Keratinocyte (primary cell): ENCODE measurements at regions not wholly inside any gene's neighbourhood (a gene's known extent, or its start where the extent isn't known, plus 50 kb on each side); places are given as distances from the start of the nearest gene placed in this dataset.
A peak's percentile ranks its signal among the peaks of the same experiment; 100 is the strongest.

Experiments
- DNase-seq: peaks from one replicate; pipeline ENCODE4 v3.0.0-alpha.2; 2011; ENCODE audit warnings: low read depth, missing footprints, low spot score
- FAIRE-seq: peaks from 2 replicates; lab custom pipeline; 2011; peaks lifted over from hg19 to GRCh38; lab: Jason Lieb, UNC
- H2AFZ ChIP-seq: 2 replicates; pipeline ENCODE4 v1.6.0; 2012; ENCODE audit warnings: low read length, control low read depth, inconsistent platforms; ENCODE audit not compliant: control insufficient read depth
- H3K27ac ChIP-seq: 2 replicates; pipeline ENCODE4 v1.5.1; 2011; ENCODE audit warnings: low read length; ENCODE audit not compliant: control insufficient read depth, insufficient read depth
- H3K27me3 ChIP-seq: 3 replicates; pipeline ENCODE4 v1.6.0; 2011; ENCODE audit warnings: low read length; ENCODE audit not compliant: control insufficient read depth, insufficient read depth; ENCODE audit errors: extremely low read depth
- H3K36me3 ChIP-seq, 2 experiments: 2 replicates in 1 of 2; 3 replicates in 1 of 2; pipeline ENCODE4 v1.5.1; 2011; ENCODE audit warnings: low read length in 2 of 2, mild to moderate bottlenecking in 1 of 2; ENCODE audit not compliant: control insufficient read depth in 2 of 2, insufficient read depth in 2 of 2; ENCODE audit errors: extremely low read depth in 1 of 2
- H3K4me1 ChIP-seq: 3 replicates; pipeline ENCODE4 v1.5.1; 2011; ENCODE audit warnings: low read length; ENCODE audit not compliant: control insufficient read depth, insufficient read depth; ENCODE audit errors: extremely low read depth
- H3K4me2 ChIP-seq: 3 replicates; pipeline ENCODE4 v1.6.0; 2011; ENCODE audit warnings: low read depth, low read length; ENCODE audit not compliant: control insufficient read depth, insufficient read depth; ENCODE audit errors: extremely low read depth
- H3K4me3 ChIP-seq, 3 experiments: fragments of 200-600 bp in 1 of 3; sonication (generic) in 1 of 3; 2 replicates in 2 of 3; 3 replicates in 1 of 3; pipeline ENCODE4 v1.5.1; 2011 to 2016; ENCODE audit warnings: low read length in 3 of 3, mild to moderate bottlenecking in 3 of 3, control low read depth in 2 of 3, inconsistent platforms in 1 of 3, low read depth in 1 of 3, mixed read lengths in 1 of 3, mixed run types in 1 of 3, moderate library complexity in 1 of 3; ENCODE audit not compliant: control insufficient read depth in 2 of 3, insufficient read depth in 2 of 3; ENCODE audit errors: extremely low read depth in 1 of 3
- H3K79me2 ChIP-seq: 2 replicates; pipeline ENCODE4 v1.6.0; 2012; ENCODE audit warnings: low read length; ENCODE audit not compliant: control insufficient read depth, insufficient read depth
- H3K9ac ChIP-seq: 3 replicates; pipeline ENCODE4 v1.6.0; 2011; ENCODE audit warnings: low read length; ENCODE audit not compliant: control insufficient read depth, insufficient read depth; ENCODE audit errors: extremely low read depth
- H3K9me1 ChIP-seq: 3 replicates; pipeline ENCODE4 v1.6.0; 2011; ENCODE audit warnings: low read length; ENCODE audit not compliant: control insufficient read depth, insufficient read depth; ENCODE audit errors: extremely low read depth
- H3K9me3 ChIP-seq: 2 replicates; pipeline ENCODE4 v1.5.1; 2012; ENCODE audit warnings: low read depth, low read length; ENCODE audit not compliant: control insufficient read depth
- H4K20me1 ChIP-seq: 3 replicates; pipeline ENCODE4 v1.6.0; 2011; ENCODE audit warnings: low read length; ENCODE audit not compliant: control insufficient read depth, insufficient read depth; ENCODE audit errors: extremely low read depth
- EZH2 ChIP-seq: IDR thresholded peaks from one replicate; pipeline ENCODE4 v1.6.1; 2012; ENCODE audit warnings: inconsistent platforms, mild to moderate bottlenecking, low read length, moderate library complexity
- dilution Hi-C: fragments of 300-500 bp; cut with MboI; formaldehyde crosslinking; loops from one replicate; pipeline ENCODE4 v1.7.0; 2020; ENCODE audit warnings: low sequenced_read_pairs; ENCODE audit not compliant: extremely low pct_ligation_motif_present
- TF ChIP-seq, protein P1 (sequence below), 3 experiments: IDR thresholded peaks in 1 of 3; conservative IDR thresholded peaks in 1 of 3; optimal IDR thresholded peaks in 1 of 3; 2 replicates in 2 of 3; 3 replicates in 1 of 3; pipeline versions ENCODE3 to v1.5.1; 2011; ENCODE audit warnings: low read length in 3 of 3, mild to moderate bottlenecking in 3 of 3, moderate library complexity in 2 of 3, control low read depth in 1 of 3, inconsistent platforms in 1 of 3; ENCODE audit not compliant: insufficient read depth in 2 of 3; ENCODE audit errors: extremely low read depth in 1 of 3

DNA sequence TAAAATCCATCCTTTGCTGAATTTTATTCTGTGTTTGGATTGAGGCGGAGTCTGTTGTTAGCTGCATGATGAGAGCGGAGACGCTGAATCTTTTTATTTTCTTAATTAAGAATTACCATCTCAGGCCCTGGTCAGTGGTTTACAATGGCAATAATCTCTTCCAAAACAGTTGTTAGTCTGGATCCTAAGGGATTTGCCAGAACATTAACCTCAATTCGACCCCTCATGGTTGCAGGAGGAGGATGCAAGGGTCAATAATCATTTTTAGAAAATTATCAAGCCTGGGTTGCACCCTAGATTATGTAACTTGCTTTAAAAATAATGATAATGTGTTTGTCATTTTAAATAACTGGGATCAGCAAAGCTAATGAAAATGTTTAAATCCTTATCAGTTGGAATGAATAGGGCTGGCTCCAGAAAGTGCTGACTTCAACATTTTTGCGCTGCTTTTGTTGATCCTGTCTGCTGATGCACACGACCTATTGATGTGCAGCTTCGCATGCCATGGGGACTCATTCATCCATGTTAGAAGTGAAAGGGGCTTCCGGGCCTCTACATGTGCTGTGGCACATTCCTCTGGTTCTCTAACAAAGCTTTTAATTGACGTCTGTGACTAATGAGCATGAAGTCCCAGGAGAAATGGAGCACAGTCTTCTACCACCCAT is 80.7 kb upstream of the KIAA1217 start:
- Histone ChIP-seq H3K4me2 (no peak overlapping the region), H3K27me3 (no peaks in the 10 kb centered on the region), H2AFZ (no peak overlapping the region), H3K79me2 (no peaks in the 10 kb centered on the region), H3K4me1 (peaks cover 2% of the 10 kb centered on the region), H3K27ac (no peak overlapping the region), H3K9me3 (no peaks in the 10 kb centered on the region), H4K20me1 (no peaks in the 10 kb centered on the region), H3K9me1 (no peaks in the 10 kb centered on the region), H3K36me3 (no peaks in the 10 kb centered on the region), H3K9ac (no peak overlapping the region), H3K4me3 (no peak overlapping the region)
- DNase-seq (no peak), FAIRE-seq (peak; percentile 39)
- no peak for TF ChIP-seq EZH2
- TF ChIP-seq, protein P1, sequence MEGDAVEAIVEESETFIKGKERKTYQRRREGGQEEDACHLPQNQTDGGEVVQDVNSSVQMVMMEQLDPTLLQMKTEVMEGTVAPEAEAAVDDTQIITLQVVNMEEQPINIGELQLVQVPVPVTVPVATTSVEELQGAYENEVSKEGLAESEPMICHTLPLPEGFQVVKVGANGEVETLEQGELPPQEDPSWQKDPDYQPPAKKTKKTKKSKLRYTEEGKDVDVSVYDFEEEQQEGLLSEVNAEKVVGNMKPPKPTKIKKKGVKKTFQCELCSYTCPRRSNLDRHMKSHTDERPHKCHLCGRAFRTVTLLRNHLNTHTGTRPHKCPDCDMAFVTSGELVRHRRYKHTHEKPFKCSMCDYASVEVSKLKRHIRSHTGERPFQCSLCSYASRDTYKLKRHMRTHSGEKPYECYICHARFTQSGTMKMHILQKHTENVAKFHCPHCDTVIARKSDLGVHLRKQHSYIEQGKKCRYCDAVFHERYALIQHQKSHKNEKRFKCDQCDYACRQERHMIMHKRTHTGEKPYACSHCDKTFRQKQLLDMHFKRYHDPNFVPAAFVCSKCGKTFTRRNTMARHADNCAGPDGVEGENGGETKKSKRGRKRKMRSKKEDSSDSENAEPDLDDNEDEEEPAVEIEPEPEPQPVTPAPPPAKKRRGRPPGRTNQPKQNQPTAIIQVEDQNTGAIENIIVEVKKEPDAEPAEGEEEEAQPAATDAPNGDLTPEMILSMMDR (optimal IDR thresholded peaks at IDR 0.05 in 1 of 3, IDR thresholded peaks at IDR 0.05 in 1 of 3, conservative IDR thresholded peaks at IDR 0.05 in 1 of 3; ENCODE audit: extremely low read depth in 1 of 3, insufficient read depth in 2 of 3, low read length in 3 of 3), result no peak
- dilution Hi-C loops, result no loop called here

DNA sequence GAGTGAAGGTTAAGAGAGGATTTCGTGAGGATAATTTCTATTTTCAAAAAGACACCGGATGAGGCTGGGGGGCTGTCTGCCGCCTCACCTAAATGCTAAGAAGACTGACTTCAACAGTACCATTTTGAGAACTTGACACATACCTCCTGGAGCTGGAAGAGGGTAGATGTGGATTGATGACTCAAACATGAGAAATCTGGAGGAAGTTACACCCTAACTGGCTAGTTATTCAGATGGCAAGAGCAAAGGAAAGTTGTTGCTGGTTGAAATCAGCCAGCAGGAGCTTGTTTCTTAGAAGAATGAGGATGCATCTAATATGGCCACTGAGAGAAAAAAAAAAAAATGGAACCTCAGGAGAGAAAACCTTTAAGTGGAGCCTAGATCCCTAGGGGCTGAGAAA is 76.2 kb upstream of the KIAA1217 start:
- dilution Hi-C loops, result no loop called here
- no peaks in the 10 kb centered on the region for H3K9me1 ChIP-seq
- no peak overlapping the region for H3K9ac ChIP-seq
- H3K4me3 ChIP-seq, result no peak overlapping the region
- no peaks in the 10 kb centered on the region for H3K79me2 ChIP-seq
- FAIRE-seq (peak; percentile 49), DNase-seq (peak; percentile 13)
- H2AFZ ChIP-seq, result no peak overlapping the region
- no peaks in the 10 kb centered on the region for H3K36me3 ChIP-seq
- peaks cover 9% of the 10 kb centered on the region for H3K27me3 ChIP-seq
- TF ChIP-seq, protein P1 (optimal IDR thresholded peaks at IDR 0.05 in 1 of 3, IDR thresholded peaks at IDR 0.05 in 1 of 3, conservative IDR thresholded peaks at IDR 0.05 in 1 of 3; ENCODE audit: extremely low read depth in 1 of 3, insufficient read depth in 2 of 3, low read length in 3 of 3), result no peak
- TF ChIP-seq EZH2, result no peak
- H3K4me1 ChIP-seq, result peaks cover 2% of the 10 kb centered on the region
- H3K27ac ChIP-seq, result no peak overlapping the region
- H4K20me1 ChIP-seq, result no peaks in the 10 kb centered on the region
- no peak overlapping the region for H3K4me2 ChIP-seq
- no peaks in the 10 kb centered on the region for H3K9me3 ChIP-seq
